CD14-positive monocyte (primary cell): ENCODE measurements at regions not wholly inside any gene's neighbourhood (a gene's known extent, or its start where the extent isn't known, plus 50 kb on each side); places are given as distances from the start of the nearest gene placed in this dataset.

Experiments
- DNase-seq, 3 donors: peaks; one replicate each; pipeline ENCODE4 v3.0.0-alpha.2; 2011 to 2022
- H2AFZ ChIP-seq: 2 replicates; pipeline ENCODE4 v1.6.0; 2012; ENCODE audit warnings: mild to moderate bottlenecking, low read depth, low read length, inconsistent platforms; ENCODE audit not compliant: insufficient read depth, poor library complexity, severe bottlenecking
- H3K27ac ChIP-seq, 2 donors: 1 replicate in 1 of 2; 2 replicates in 1 of 2; pipeline ENCODE4 v1.5.1; 2012 to 2013; ENCODE audit warnings: low read length in 2 of 2, control low read depth in 1 of 2, inconsistent platforms in 1 of 2, low read depth in 1 of 2, mild to moderate bottlenecking in 1 of 2
- H3K27me3 ChIP-seq, 2 donors: one replicate each; pipeline versions ENCODE4 v1.6.0 to v1.6.1; 2011 to 2013; ENCODE audit warnings: low read length in 2 of 2; ENCODE audit not compliant: control insufficient read depth in 2 of 2, insufficient read depth in 2 of 2
- H3K36me3 ChIP-seq, 2 donors: replicated peaks in 1 of 2; 1 replicate in 1 of 2; 2 replicates in 1 of 2; pipeline versions ENCODE4 v1.5.1 to v1.6.1; 2012 to 2013; ENCODE audit warnings: low read length in 2 of 2, control low read depth in 1 of 2, inconsistent platforms in 1 of 2, mild to moderate bottlenecking in 1 of 2; ENCODE audit not compliant: insufficient read depth in 2 of 2, control insufficient read depth in 1 of 2
- H3K4me1 ChIP-seq, 2 donors: 1 replicate in 1 of 2; 2 replicates in 1 of 2; pipeline versions ENCODE4 v1.5.1 to v1.6.1; 2012 to 2013; ENCODE audit warnings: low read length in 2 of 2, control low read depth in 1 of 2, inconsistent platforms in 1 of 2, mild to moderate bottlenecking in 1 of 2, moderate library complexity in 1 of 2; ENCODE audit not compliant: insufficient read depth in 2 of 2, control insufficient read depth in 1 of 2
- H3K4me2 ChIP-seq: replicated peaks from 2 replicates; pipeline ENCODE3; 2012; ENCODE audit warnings: low read length, moderate library complexity, mild to moderate bottlenecking; ENCODE audit not compliant: poor library complexity, severe bottlenecking; ENCODE audit errors: extremely low read depth
- H3K4me3 ChIP-seq, 3 experiments: fragments of 200-600 bp in 1 of 3; sonication (generic) in 1 of 3; replicated peaks in 1 of 3; 1 replicate in 2 of 3; 2 replicates in 1 of 3; pipeline ENCODE4 v1.5.1; 2011 to 2013; ENCODE audit warnings: low read length in 3 of 3, mild to moderate bottlenecking in 3 of 3, control low read depth in 2 of 3, low read depth in 2 of 3, inconsistent platforms in 1 of 3, moderate library complexity in 1 of 3
- H3K79me2 ChIP-seq: 2 replicates; pipeline ENCODE4 v1.6.0; 2012; ENCODE audit warnings: mild to moderate bottlenecking, control low read depth, inconsistent platforms, low read length, moderate library complexity; ENCODE audit not compliant: insufficient read depth
- H3K9ac ChIP-seq: 2 replicates; pipeline ENCODE4 v1.6.0; 2017; ENCODE audit warnings: low read length, mild to moderate bottlenecking; ENCODE audit not compliant: insufficient read depth, poor library complexity, severe bottlenecking
- H3K9me3 ChIP-seq, 2 donors: replicated peaks in 1 of 2; 1 replicate in 1 of 2; 2 replicates in 1 of 2; pipeline versions ENCODE4 v1.5.1 to v1.6.1; 2012 to 2013; ENCODE audit warnings: low read length in 2 of 2, control low read depth in 1 of 2; ENCODE audit not compliant: control insufficient read depth in 1 of 2, insufficient read depth in 1 of 2
- H4K20me1 ChIP-seq: 2 replicates; pipeline ENCODE4 v1.6.0; 2012; ENCODE audit warnings: mild to moderate bottlenecking, low read length, control low read depth, moderate library complexity; ENCODE audit not compliant: insufficient read depth
- H3K27ac Mint-ChIP-seq, 7 donors: one replicate each; pipeline ENCODE4 v1.8.0; 2020; ENCODE audit warnings: mild to moderate bottlenecking in 7 of 7, mixed read lengths in 7 of 7, moderate library complexity in 6 of 7, inconsistent platforms in 2 of 7
- H3K27me3 Mint-ChIP-seq, 3 donors: one replicate each; pipeline ENCODE4 v1.8.0; 2021 to 2022; ENCODE audit warnings: low read depth in 3 of 3, mild to moderate bottlenecking in 3 of 3, mixed read lengths in 3 of 3, moderate library complexity in 3 of 3, inconsistent platforms in 1 of 3
- H3K36me3 Mint-ChIP-seq, 2 donors: one replicate each; pipeline ENCODE4 v1.8.0; 2020; ENCODE audit warnings: mixed read lengths in 2 of 2, inconsistent platforms in 1 of 2, mild to moderate bottlenecking in 1 of 2
- H3K4me1 Mint-ChIP-seq: one replicate; pipeline ENCODE4 v1.8.0; 2020; ENCODE audit warnings: mild to moderate bottlenecking, mixed read lengths
- H3K4me3 Mint-ChIP-seq, 2 donors: one replicate each; pipeline ENCODE4 v1.8.0; 2020; ENCODE audit warnings: mild to moderate bottlenecking in 2 of 2, mixed read lengths in 2 of 2, moderate library complexity in 1 of 2
- H3K9me3 Mint-ChIP-seq, 7 donors: one replicate each; pipeline ENCODE4 v1.8.0; 2020 to 2022; ENCODE audit warnings: mixed read lengths in 7 of 7, mild to moderate bottlenecking in 6 of 7, moderate library complexity in 6 of 7, inconsistent platforms in 2 of 7
- CTCF ChIP-seq: fragments of 200-600 bp; IDR thresholded peaks from one replicate; pipeline ENCODE4 v1.8.0; 2022; ENCODE audit warnings: antibody characterized with exemption, mild to moderate bottlenecking
- WGBS: methylation state at CpG from one replicate; pipeline ENCODE4 v1.1.5; 2013; ENCODE audit warnings: missing lambda C conversion rate; ENCODE audit not compliant: insufficient coverage; 5-methylcytosine and 5-hydroxymethylcytosine counted together
- intact Hi-C, 2 donors: fragments of 100-400 bp; cut with micrococcal nuclease; formaldehyde crosslinking; loops; one replicate each; pipeline versions ENCODE4 v1.15.0 to v1.15.1; 2023

- Mint-ChIP-seq H3K4me1 (no peaks in the 10 kb centered on the region), H3K27me3 (no peaks in the 10 kb centered on the region), H3K9me3 (peaks cover 3 to 11% (median 4%) of the 10 kb centered on the region in 7 donors), H3K36me3 (no peaks in the 10 kb centered on the region), H3K4me3 (no peak overlapping the region), H3K27ac (no peak overlapping the region)
- Histone ChIP-seq H3K9me3 (no peaks in the 10 kb centered on the region), H3K4me2 (no peak overlapping the region), H3K27me3 (no peaks in the 10 kb centered on the region), H3K79me2 (no peaks in the 10 kb centered on the region), H3K27ac (no peak overlapping the region), H3K36me3 (no peaks in the 10 kb centered on the region), H3K9ac (no peak overlapping the region), H2AFZ (no peak overlapping the region), H4K20me1 (no peaks in the 10 kb centered on the region), H3K4me3 (no peak overlapping the region), H3K4me1 (no peaks in the 10 kb centered on the region)
- no peak for DNase-seq
- 60% methylated on average over 1 of the region's 1 CpG for WGBS
- intact Hi-C loops, result no loop called here
- no peak for TF ChIP-seq CTCF
Measured at GRCh38 chr5:22928821-22929482, 75.8 kb upstream of the CDH12 start.

GRCh38 chr5:22926574-22926973 is 73.4 kb upstream of the CDH12 start:
- no peak overlapping the region for H3K27ac ChIP-seq
- H3K36me3 ChIP-seq, result no peaks in the 10 kb centered on the region
- 100% methylated on average over 1 of the region's 1 CpG for WGBS
- Mint-ChIP-seq H3K4me3 (no peak overlapping the region), H3K27ac (no peak overlapping the region), H3K27me3 (peaks cover 0 to 3% (median 0%) of the 10 kb centered on the region in 3 donors), H3K36me3 (no peaks in the 10 kb centered on the region), H3K9me3 (peaks cover 0 to 4% (median 1%) of the 10 kb centered on the region in 7 donors), H3K4me1 (no peaks in the 10 kb centered on the region)
- no peak overlapping the region for H3K9ac ChIP-seq
- no peak overlapping the region for H3K4me3 ChIP-seq
- no peaks in the 10 kb centered on the region for H3K9me3 ChIP-seq
- H4K20me1 ChIP-seq, result no peaks in the 10 kb centered on the region
- TF ChIP-seq CTCF, result no peak
- no peaks in the 10 kb centered on the region for H3K4me1 ChIP-seq
- H2AFZ ChIP-seq, result no peak overlapping the region
- DNase-seq, result no peak
- H3K27me3 ChIP-seq, result no peaks in the 10 kb centered on the region
- no peak overlapping the region for H3K4me2 ChIP-seq
- intact Hi-C loops, result no loop called here
- no peaks in the 10 kb centered on the region for H3K79me2 ChIP-seq
